ENCODE measurements at regions not wholly inside any gene's neighbourhood (a gene's known extent, or its start where the extent isn't known, plus 50 kb on each side); places are given as distances from the start of the nearest gene placed in this dataset.

DNA sequence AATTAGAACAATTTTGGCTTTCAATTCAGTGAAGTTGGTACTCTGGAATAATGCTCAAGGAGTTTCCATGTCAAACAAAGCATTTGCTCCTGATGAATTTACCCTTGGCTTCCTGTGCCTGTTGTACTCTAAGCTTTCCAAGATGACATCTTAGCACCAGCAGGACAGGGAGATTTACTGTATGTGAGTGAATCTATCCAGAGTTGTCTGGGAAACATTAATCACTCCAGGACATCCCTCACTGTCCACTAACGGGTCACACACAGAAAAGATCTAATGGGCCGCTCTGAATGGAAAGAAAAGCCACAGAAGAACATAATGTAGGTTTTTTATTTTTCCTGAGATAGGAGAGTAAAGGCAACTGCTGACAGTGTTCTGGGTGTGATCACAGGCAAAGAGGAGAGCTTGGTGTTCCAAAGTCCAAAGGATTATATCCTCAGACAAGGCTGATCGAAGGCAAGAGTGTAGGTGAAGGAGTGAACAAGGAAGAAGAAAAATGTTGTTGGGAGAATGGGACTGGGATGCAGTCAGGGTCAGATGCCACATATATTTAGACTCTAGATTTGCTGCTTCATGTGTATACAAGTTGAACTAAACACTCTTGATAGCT, 167.7 kb upstream of the RPS23 start:
- TF ChIP-seq CTCF (IDR thresholded peaks at IDR 0.05) = no peak
- no peak for TF ChIP-seq POLR2A (IDR thresholded peaks at IDR 0.05)

Data from body of pancreas (tissue), 4 donors.